ENCODE measurements at regions not wholly inside any gene's neighbourhood (a gene's known extent, or its start where the extent isn't known, plus 50 kb on each side); places are given as distances from the start of the nearest gene placed in this dataset.

DNA sequence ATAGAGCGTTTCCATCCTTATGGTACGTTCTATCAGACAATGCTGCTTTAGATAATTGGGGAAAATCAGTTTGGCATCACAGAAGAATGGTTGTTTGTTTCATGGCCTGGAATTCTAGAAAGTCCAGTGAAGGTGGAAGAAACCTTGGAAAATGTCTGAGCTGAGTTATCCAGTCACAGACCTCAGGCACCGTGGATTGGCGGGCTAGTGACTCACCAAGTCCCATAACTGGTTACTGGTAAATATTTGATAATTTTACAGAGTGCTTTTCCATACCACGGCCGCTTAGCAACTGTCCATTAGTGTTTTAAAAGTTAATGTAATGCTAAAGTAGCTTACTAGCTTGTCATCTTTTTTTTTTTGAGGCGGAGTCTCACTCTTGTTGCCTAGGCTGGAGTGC, 99.4 kb downstream of the SLC35B3 start:
- DNase-seq (ENCODE audit: low spot score), result no peak
- TF ChIP-seq, protein P1, sequence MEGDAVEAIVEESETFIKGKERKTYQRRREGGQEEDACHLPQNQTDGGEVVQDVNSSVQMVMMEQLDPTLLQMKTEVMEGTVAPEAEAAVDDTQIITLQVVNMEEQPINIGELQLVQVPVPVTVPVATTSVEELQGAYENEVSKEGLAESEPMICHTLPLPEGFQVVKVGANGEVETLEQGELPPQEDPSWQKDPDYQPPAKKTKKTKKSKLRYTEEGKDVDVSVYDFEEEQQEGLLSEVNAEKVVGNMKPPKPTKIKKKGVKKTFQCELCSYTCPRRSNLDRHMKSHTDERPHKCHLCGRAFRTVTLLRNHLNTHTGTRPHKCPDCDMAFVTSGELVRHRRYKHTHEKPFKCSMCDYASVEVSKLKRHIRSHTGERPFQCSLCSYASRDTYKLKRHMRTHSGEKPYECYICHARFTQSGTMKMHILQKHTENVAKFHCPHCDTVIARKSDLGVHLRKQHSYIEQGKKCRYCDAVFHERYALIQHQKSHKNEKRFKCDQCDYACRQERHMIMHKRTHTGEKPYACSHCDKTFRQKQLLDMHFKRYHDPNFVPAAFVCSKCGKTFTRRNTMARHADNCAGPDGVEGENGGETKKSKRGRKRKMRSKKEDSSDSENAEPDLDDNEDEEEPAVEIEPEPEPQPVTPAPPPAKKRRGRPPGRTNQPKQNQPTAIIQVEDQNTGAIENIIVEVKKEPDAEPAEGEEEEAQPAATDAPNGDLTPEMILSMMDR (IDR thresholded peaks at IDR 0.05; ENCODE audit: extremely low read depth, missing control alignments), result no peak

DNA sequence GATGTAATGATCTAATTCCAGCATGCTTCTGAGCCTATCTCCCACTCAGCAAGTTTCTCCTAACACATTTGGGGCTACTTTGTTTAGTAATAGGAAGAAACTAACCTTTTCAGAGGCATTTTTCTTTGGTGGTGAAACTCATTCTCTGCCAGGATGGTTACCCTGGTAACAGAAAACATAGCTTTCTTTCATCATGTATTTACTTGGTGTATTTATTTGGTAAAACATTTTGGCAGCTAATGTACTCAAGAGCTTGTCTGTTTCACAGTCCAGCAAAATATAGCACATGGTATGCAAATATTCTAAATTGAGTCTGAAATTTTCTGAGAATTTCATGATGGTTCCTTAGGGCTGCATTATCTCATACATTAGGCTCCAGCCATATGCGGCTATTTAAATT, 100.0 kb downstream of the SLC35B3 start:
- TF ChIP-seq, protein P1 (IDR thresholded peaks at IDR 0.05; ENCODE audit: extremely low read depth, missing control alignments), result no peak
- no peak for DNase-seq (ENCODE audit: low spot score)

DNA sequence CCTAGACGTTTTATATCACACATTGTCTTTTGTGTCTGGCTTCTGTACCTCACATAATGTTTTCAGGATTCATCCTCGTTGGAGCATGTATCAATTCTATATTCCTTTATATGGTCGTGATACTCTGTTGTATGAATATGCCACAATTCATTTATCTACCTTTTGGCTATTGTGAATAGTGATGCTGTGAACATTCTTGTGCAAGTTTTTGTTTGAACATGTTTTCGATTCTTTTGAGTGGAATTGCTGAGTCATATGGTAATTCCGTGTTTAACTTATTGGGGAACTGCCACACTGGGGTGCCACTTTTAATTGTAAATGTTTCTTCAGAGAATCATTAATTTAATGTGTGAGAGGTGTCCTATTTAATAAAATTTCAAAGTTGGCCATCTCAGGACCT, 101.2 kb downstream of the SLC35B3 start:
- DNase-seq (ENCODE audit: low spot score), result no peak
- TF ChIP-seq, protein P1 (IDR thresholded peaks at IDR 0.05; ENCODE audit: extremely low read depth, missing control alignments), result no peak

- DNase-seq (ENCODE audit: low spot score), result no peak
- TF ChIP-seq, protein P1 (IDR thresholded peaks at IDR 0.05; ENCODE audit: extremely low read depth, missing control alignments), result no peak
Observed at GRCh38 chr6:8329562-8329961, 105.8 kb downstream of the SLC35B3 start.

- no peak for DNase-seq (ENCODE audit: low spot score)
- TF ChIP-seq, protein P1 (IDR thresholded peaks at IDR 0.05; ENCODE audit: extremely low read depth, missing control alignments), result no peak
Observed at GRCh38 chr6:8325743-8326142, 109.6 kb downstream of the SLC35B3 start.

GRCh38 chr6:8322659-8323058, 112.7 kb downstream of the SLC35B3 start:
- TF ChIP-seq, protein P1 (IDR thresholded peaks at IDR 0.05; ENCODE audit: extremely low read depth, missing control alignments), result no peak
- DNase-seq (ENCODE audit: low spot score), result no peak

DNA sequence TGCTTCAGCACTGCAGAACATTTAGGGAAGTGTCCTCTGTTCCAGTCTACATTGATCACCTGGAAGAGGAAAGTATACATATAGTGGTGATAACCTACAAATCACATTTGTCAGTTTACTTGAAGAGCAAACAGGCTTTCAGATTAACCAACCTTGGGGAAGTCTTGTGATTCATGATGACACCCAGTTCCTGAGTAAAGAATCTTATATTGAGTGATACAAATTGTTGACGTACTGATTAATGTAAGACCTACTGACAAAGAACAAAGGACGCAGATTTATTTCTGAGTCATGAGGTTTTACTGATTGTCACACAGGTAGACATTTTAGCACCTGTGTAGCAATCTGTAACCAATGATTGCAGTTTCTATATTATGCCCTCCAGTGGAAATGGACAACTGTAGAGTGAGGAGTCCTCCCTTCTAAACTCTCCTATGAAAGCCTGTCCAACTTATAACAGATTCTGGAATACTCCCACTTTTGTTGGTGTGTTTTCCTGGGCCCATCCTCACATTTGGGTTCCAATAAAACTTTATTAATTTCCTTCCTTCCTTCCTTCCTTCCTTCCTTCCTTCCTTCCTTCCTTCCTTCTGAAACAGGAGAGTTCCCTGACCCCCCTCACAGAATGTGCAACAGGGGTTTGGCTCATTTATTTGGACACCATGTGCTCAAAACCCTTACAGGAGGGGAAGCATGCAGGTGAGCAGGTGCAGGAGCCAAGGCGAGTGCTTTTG, 113.5 kb downstream of the SLC35B3 start:
- TF ChIP-seq, protein P1 (IDR thresholded peaks at IDR 0.05; ENCODE audit: extremely low read depth, missing control alignments), result no peak
- DNase-seq (ENCODE audit: low spot score), result no peak

Data from GM20000 (cell line).